ENCODE measurements at regions not wholly inside any gene's neighbourhood (a gene's known extent, or its start where the extent isn't known, plus 50 kb on each side); places are given as distances from the start of the nearest gene placed in this dataset.

DNA sequence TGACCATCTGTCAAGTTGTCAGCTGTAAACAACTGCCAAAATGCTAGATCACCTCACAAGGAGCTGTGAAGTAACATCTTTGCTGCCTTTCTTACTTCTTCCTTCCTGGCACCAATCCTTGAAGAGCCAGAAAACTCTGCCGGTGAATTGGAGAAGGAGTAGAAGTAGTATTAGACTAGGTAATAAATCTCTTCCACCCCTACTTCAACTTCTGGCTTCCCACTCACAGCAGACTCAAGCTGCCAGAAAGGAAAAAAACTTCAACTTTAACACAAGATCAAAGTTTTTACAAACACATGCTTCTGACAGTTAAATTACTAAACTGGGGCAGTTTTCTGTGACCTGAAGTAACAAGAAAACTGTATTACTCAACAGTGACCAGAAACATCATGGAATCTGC, 164.7 kb upstream of the SLC7A11 start:
- TF ChIP-seq, protein P1, sequence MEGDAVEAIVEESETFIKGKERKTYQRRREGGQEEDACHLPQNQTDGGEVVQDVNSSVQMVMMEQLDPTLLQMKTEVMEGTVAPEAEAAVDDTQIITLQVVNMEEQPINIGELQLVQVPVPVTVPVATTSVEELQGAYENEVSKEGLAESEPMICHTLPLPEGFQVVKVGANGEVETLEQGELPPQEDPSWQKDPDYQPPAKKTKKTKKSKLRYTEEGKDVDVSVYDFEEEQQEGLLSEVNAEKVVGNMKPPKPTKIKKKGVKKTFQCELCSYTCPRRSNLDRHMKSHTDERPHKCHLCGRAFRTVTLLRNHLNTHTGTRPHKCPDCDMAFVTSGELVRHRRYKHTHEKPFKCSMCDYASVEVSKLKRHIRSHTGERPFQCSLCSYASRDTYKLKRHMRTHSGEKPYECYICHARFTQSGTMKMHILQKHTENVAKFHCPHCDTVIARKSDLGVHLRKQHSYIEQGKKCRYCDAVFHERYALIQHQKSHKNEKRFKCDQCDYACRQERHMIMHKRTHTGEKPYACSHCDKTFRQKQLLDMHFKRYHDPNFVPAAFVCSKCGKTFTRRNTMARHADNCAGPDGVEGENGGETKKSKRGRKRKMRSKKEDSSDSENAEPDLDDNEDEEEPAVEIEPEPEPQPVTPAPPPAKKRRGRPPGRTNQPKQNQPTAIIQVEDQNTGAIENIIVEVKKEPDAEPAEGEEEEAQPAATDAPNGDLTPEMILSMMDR (IDR thresholded peaks at IDR 0.05) = no peak
- no peak for TF ChIP-seq POLR2A (IDR thresholded peaks at IDR 0.05)
- TF ChIP-seq POLR2AphosphoS5 (IDR thresholded peaks at IDR 0.05) = no peak
